GM23248 (cell line): ENCODE measurements at regions not wholly inside any gene's neighbourhood (a gene's known extent, or its start where the extent isn't known, plus 50 kb on each side); places are given as distances from the start of the nearest gene placed in this dataset.

ENCODE experiments used
- EZH2 ChIP-seq: fragments of 200-600 bp; sonication (generic); IDR thresholded peaks from 2 replicates; pipeline ENCODE4 v1.6.1; 2018; ENCODE audit warnings: antibody characterized with exemption, mild to moderate bottlenecking; ENCODE audit not compliant: insufficient read depth, poor library complexity, severe bottlenecking
- EZH2phosphoT487 ChIP-seq: fragments of 200-600 bp; sonication (generic); IDR thresholded peaks from 2 replicates; pipeline ENCODE4 v1.6.1; 2018; ENCODE audit warnings: antibody characterized with exemption, moderate library complexity, mild to moderate bottlenecking, low read depth; ENCODE audit not compliant: insufficient read depth

- no peak for TF ChIP-seq EZH2phosphoT487
- no peak for TF ChIP-seq EZH2
Observed at GRCh38 chr5:32505756-32506155, 61.2 kb upstream of the ZFR start.
